GM10266 (cell line): ENCODE measurements at regions not wholly inside any gene's neighbourhood (a gene's known extent, or its start where the extent isn't known, plus 50 kb on each side); places are given as distances from the start of the nearest gene placed in this dataset.

ENCODE experiments used
- DNase-seq: peaks from one replicate; pipeline ENCODE4 v3.0.0; 2012; ENCODE audit errors: extremely low spot score
- CTCF ChIP-seq: IDR thresholded peaks from 2 replicates; pipeline ENCODE4 v1.5.1; 2012; ENCODE audit warnings: mild to moderate bottlenecking, low read depth; ENCODE audit not compliant: control insufficient read depth, insufficient read depth; ENCODE audit errors: missing control alignments

- no peak for TF ChIP-seq CTCF
- no peak for DNase-seq
These were observed 370.5 kb upstream of the PBX1 start for GRCh38 chr1:164188497-164188896.

GRCh38 chr1:164191191-164191590 is 367.8 kb upstream of the PBX1 start:
- DNase-seq = no peak
- TF ChIP-seq CTCF = no peak

- no peak for TF ChIP-seq CTCF
- DNase-seq = no peak
These were observed 348.7 kb upstream of the PBX1 start for GRCh38 chr1:164210211-164210739.

GRCh38 chr1:164223378-164223777 is 335.6 kb upstream of the PBX1 start:
- no peak for TF ChIP-seq CTCF
- no peak for DNase-seq

GRCh38 chr1:164225011-164225410 is 334.0 kb upstream of the PBX1 start:
- DNase-seq = no peak
- TF ChIP-seq CTCF = no peak

GRCh38 chr1:164226977-164227376 is 332.0 kb upstream of the PBX1 start:
- TF ChIP-seq CTCF = no peak
- DNase-seq = no peak

GRCh38 chr1:164228928-164229327 is 330.1 kb upstream of the PBX1 start:
- no peak for TF ChIP-seq CTCF
- DNase-seq = no peak

GRCh38 chr1:164233149-164233548 is 325.8 kb upstream of the PBX1 start:
- DNase-seq = no peak
- TF ChIP-seq CTCF = no peak
